T-cell (primary cell): ENCODE measurements at regions not wholly inside any gene's neighbourhood (a gene's known extent, or its start where the extent isn't known, plus 50 kb on each side); places are given as distances from the start of the nearest gene placed in this dataset.
"Not testable (repeated sequence)": the region's sequence is repeated elsewhere in the genome, so short reads cannot be mapped to it uniquely, and the experiment has no call there.

Experiments
- ATAC-seq, 4 experiments: fragments of 200-7000 bp in 3 of 4; fragments of 150-1000 bp in 1 of 4; cut with Tn5 transposase; replicated peaks in 1 of 4; 1 replicate in 3 of 4; 2 replicates in 1 of 4; pipeline ENCODE4 v1.10.0; 2021; ENCODE audit warnings: moderate library complexity in 3 of 4, mild to moderate bottlenecking in 2 of 4, moderate number of reproducible peaks in 1 of 4
- CTCF ChIA-PET, 2 donors: fragments of 300-600 bp; sonication (Branson Sonifier 250); formaldehyde crosslinking; loops; one replicate each; lab custom pipeline; 2022; ENCODE audit warnings: antibody characterized with exemption in 2 of 2; lab: Charles Lee
- POLR2A ChIA-PET, 2 donors: fragments of 300-600 bp; sonication (Branson Sonifier 250); formaldehyde crosslinking; loops; one replicate each; lab custom pipeline; 2022; ENCODE audit warnings: antibody characterized with exemption in 2 of 2; lab: Charles Lee
- DNase-seq, 35 experiments: peaks; one replicate each; pipeline versions ENCODE4 v3.0.0 to v3.0.0-alpha.2; 2013 to 2023
- H3K27ac ChIP-seq: one replicate; pipeline ENCODE4 v1.5.1; 2013; ENCODE audit warnings: low read length
- H3K27me3 ChIP-seq, 2 experiments: replicated peaks in 1 of 2; 1 replicate in 1 of 2; 2 replicates in 1 of 2; pipeline versions ENCODE4 v1.6.1 to v1.7.0; 2013; ENCODE audit warnings: low read length in 1 of 2, mixed read lengths in 1 of 2; ENCODE audit not compliant: control insufficient read depth in 2 of 2, insufficient read depth in 2 of 2; ENCODE audit errors: extremely low read depth in 1 of 2
- H3K36me3 ChIP-seq, 2 donors: 1 replicate in 1 of 2; 2 replicates in 1 of 2; pipeline versions ENCODE4 v1.6.1 to v1.7.0; 2013; ENCODE audit warnings: low read length in 1 of 2; ENCODE audit not compliant: control insufficient read depth in 2 of 2, insufficient read depth in 1 of 2; ENCODE audit errors: extremely low read depth in 1 of 2
- H3K4me1 ChIP-seq, 2 experiments: 1 replicate in 1 of 2; 2 replicates in 1 of 2; pipeline versions ENCODE4 v1.6.1 to v1.7.0; 2013; ENCODE audit warnings: low read length in 2 of 2, mixed read lengths in 1 of 2; ENCODE audit not compliant: insufficient read depth in 2 of 2, control insufficient read depth in 1 of 2; ENCODE audit errors: extremely low read depth in 1 of 2
- H3K4me3 ChIP-seq, 2 donors: 1 replicate in 1 of 2; 2 replicates in 1 of 2; pipeline versions ENCODE4 v1.5.1 to v1.7.0; 2013; ENCODE audit warnings: mild to moderate bottlenecking in 2 of 2, low read length in 1 of 2, moderate library complexity in 1 of 2; ENCODE audit not compliant: control insufficient read depth in 1 of 2; ENCODE audit errors: extremely low read depth in 1 of 2
- H3K9me3 ChIP-seq: 2 replicates; pipeline ENCODE4 v1.7.0; 2013
- H3K27ac Mint-ChIP-seq, 2 donors: one replicate each; pipeline ENCODE4 v1.8.0; 2020 to 2021; ENCODE audit warnings: mild to moderate bottlenecking in 2 of 2, mixed read lengths in 2 of 2
- H3K27me3 Mint-ChIP-seq, 2 donors: one replicate each; pipeline ENCODE4 v1.8.0; 2021 to 2022; ENCODE audit warnings: mixed read lengths in 2 of 2
- H3K36me3 Mint-ChIP-seq: one replicate; pipeline ENCODE4 v1.8.0; 2021; ENCODE audit warnings: mixed read lengths
- H3K4me1 Mint-ChIP-seq, 3 donors: one replicate each; pipeline ENCODE4 v1.8.0; 2020 to 2022; ENCODE audit warnings: mixed read lengths in 3 of 3, mild to moderate bottlenecking in 1 of 3
- H3K4me3 Mint-ChIP-seq, 3 donors: one replicate each; pipeline ENCODE4 v1.8.0; 2020 to 2022; ENCODE audit warnings: mild to moderate bottlenecking in 3 of 3, mixed read lengths in 3 of 3, moderate library complexity in 3 of 3
- H3K9me3 Mint-ChIP-seq, 3 donors: one replicate each; pipeline ENCODE4 v1.8.0; 2020 to 2022; ENCODE audit warnings: mixed read lengths in 3 of 3
- WGBS: methylation state at CpG from one replicate; pipeline ENCODE4 v1.1.5; 2013; ENCODE audit warnings: missing lambda C conversion rate; ENCODE audit not compliant: insufficient coverage; 5-methylcytosine and 5-hydroxymethylcytosine counted together

DNA sequence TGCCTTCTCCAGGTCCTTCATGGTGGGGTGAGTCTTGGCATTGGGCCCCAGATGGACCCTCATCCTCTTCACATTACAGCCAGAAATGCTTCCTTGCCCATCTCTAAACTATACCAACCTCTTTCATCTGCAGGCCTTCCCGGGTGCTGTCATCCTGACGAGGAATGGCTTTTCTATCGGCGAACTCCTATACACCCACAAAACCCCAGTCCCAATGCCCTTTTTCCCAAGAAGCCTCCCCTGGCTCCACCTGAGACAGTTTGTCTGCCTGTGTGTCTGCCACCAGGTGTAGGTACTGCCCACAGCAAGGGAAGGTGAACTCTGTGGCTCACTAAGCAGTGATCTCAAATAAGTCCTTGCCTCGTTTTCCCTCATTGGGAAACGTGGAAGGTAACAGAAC lies 55.3 kb downstream of the PTPRS start:
- 75% methylated on average over 6 of the region's 6 CpGs for WGBS
- H3K27ac ChIP-seq = no peak overlapping the region
- ATAC-seq = no peak
- Mint-ChIP-seq H3K4me1 (peaks cover 3 to 6% (median 3%) of the 10 kb centered on the region in 3 donors), H3K4me3 (no peak overlapping the region), H3K36me3 (no peaks in the 10 kb centered on the region), H3K9me3 (peaks cover 0 to 5% (median 0%) of the 10 kb centered on the region in 3 donors), H3K27ac (no peak overlapping the region), H3K27me3 (peaks cover 5 to 32% of the 10 kb centered on the region in 2 donors)
- no peaks in the 10 kb centered on the region for H3K4me1 ChIP-seq
- H3K4me3 ChIP-seq = no peak overlapping the region
- ChIA-PET POLR2A (no interaction called here), CTCF (no interaction called here)
- no peak for DNase-seq
- no peaks in the 10 kb centered on the region for H3K9me3 ChIP-seq
- peaks cover 0 to 3% of the 10 kb centered on the region in 2 donors for H3K36me3 ChIP-seq
- H3K27me3 ChIP-seq = peaks cover 0 to 57% of the 10 kb centered on the region in 2 experiments

DNA sequence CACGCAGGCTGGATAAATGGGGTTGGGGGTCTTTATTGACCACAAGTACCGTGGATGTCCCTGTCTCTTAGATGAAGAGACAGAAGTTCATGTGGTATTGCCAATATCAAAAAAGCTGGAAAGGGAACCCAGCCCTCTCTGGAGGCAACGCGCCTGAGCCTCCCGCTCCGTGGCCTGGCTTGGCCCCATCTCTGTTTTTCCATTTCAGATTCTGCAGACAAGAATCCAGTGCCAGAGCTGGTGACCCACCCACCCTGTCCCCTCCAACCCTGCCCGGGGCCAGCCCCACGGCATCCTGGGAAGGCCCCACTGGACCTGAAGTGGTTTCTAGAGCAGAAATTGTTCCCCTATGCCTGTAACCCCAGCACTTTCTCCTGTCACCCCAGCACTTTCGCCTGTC lies 57.7 kb downstream of the PTPRS start:
- H3K4me3 ChIP-seq = no peak overlapping the region
- Mint-ChIP-seq H3K9me3 (peaks cover 0 to 5% (median 0%) of the 10 kb centered on the region in 3 donors), H3K4me3 (no peak overlapping the region), H3K27ac (no peak overlapping the region), H3K36me3 (no peaks in the 10 kb centered on the region), H3K27me3 (peaks cover 2 to 19% of the 10 kb centered on the region in 2 donors), H3K4me1 (peaks cover 3% of the 10 kb centered on the region in 3 donors)
- H3K9me3 ChIP-seq = no peaks in the 10 kb centered on the region
- DNase-seq (no peak), ATAC-seq (no peak)
- POLR2A ChIA-PET = no interaction called here
- CTCF ChIA-PET = no interaction called here
- H3K36me3 ChIP-seq = no peaks in the 10 kb centered on the region
- H3K27me3 ChIP-seq = peaks cover 0 to 34% of the 10 kb centered on the region in 2 experiments
- H3K27ac ChIP-seq = no peak overlapping the region
- no peaks in the 10 kb centered on the region for H3K4me1 ChIP-seq
- 60% methylated on average over 1 of the region's 9 CpGs for WGBS

DNA sequence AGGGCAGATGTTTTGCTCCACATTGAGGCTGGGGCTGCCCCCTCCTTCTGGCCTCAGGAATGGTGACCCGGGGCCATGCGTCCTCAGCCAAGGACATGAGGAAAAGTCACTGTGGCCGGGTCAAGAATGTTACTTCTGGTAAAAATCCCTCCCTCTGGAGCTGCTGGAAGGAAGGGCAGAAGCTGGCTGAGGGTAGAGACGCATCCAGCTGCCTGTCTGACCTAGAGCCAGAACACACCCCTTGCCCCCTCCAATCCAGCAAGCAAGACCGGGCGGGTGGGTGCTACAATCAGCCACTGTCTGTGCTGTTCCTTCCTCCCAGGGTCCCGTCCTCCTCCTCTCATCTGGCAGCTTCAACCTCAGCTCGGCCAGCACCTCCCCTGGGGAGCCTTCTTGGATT lies 59.0 kb downstream of the PTPRS start:
- Histone ChIP-seq H3K27ac (no peak overlapping the region), H3K36me3 (no peaks in the 10 kb centered on the region), H3K4me1 (no peaks in the 10 kb centered on the region), H3K4me3 (no peak overlapping the region), H3K27me3 (peaks cover 0 to 22% of the 10 kb centered on the region in 2 experiments), H3K9me3 (no peaks in the 10 kb centered on the region)
- Mint-ChIP-seq H3K36me3 (no peaks in the 10 kb centered on the region), H3K27ac (no peak overlapping the region), H3K9me3 (peaks cover 0 to 5% (median 0%) of the 10 kb centered on the region in 3 donors), H3K4me3 (no peak overlapping the region), H3K4me1 (no peaks in the 10 kb centered on the region), H3K27me3 (peaks cover 0 to 12% of the 10 kb centered on the region in 2 donors)
- ATAC-seq (no peak), DNase-seq (no peak)
- ChIA-PET CTCF (no interaction called here), POLR2A (no interaction called here)
- 72% methylated on average over 4 of the region's 8 CpGs for WGBS

DNA sequence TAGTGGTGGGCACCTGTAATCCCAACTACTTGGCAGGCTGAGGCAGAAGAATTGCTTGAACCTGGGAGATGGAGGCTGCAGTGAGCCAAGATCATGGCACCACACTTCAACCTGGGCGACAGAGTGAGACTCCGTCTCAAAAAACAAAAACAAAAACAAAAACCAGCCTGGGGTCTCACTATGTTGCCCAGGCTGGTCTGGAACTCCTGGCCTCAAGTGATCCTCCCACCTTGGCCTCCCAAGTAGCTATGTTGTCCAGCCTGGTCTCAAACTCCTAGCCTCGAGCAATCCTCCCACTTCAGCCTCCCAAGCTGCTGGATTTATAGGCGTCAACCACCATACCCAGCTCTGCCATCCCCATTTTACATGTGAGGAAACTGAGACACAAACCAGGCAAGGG lies 64.9 kb downstream of the PTPRS start:
- H3K9me3 ChIP-seq, CTCF ChIA-PET, H3K27ac Mint-ChIP-seq, H3K4me3 Mint-ChIP-seq, ATAC-seq, H3K9me3 Mint-ChIP-seq, POLR2A ChIA-PET, H3K4me1 ChIP-seq, H3K36me3 Mint-ChIP-seq, H3K27me3 Mint-ChIP-seq, DNase-seq, H3K27ac ChIP-seq, H3K36me3 ChIP-seq, H3K4me1 Mint-ChIP-seq, H3K4me3 ChIP-seq: not testable (repeated sequence)
- 80% methylated on average over 4 of the region's 4 CpGs for WGBS
- peaks cover 0 to 13% of the 10 kb centered on the region in 2 experiments for H3K27me3 ChIP-seq

DNA sequence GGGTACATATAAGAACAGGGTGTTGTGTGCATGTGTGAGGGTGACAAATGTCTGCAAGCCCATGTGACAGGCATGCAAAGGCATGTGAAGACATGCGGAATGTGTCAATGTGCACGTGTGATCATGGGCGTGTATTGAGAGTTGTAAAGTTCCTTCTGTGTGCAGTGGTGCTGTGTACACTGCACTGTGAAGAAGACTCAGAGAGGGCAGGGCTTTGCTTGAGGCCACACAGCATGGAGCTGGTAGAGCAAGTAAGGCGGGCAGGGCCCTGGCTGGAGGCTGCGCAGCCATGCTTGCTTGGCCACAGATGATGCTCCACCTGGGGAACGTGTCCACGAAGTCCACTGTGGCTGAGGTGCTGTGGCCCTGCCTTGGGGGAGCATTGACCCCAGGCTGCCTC lies 66.8 kb downstream of the PTPRS start:
- Histone ChIP-seq H3K9me3 (no peaks in the 10 kb centered on the region), H3K4me1 (no peaks in the 10 kb centered on the region), H3K4me3 (no peak overlapping the region), H3K27ac (no peak overlapping the region), H3K36me3 (no peaks in the 10 kb centered on the region), H3K27me3 (peaks cover 0 to 14% of the 10 kb centered on the region in 2 experiments)
- Mint-ChIP-seq H3K27ac (no peak overlapping the region), H3K9me3 (no peaks in the 10 kb centered on the region), H3K36me3 (no peaks in the 10 kb centered on the region), H3K4me1 (no peaks in the 10 kb centered on the region), H3K27me3 (no peaks in the 10 kb centered on the region), H3K4me3 (no peak overlapping the region)
- CTCF ChIA-PET = no interaction called here
- DNase-seq (no peak), ATAC-seq (no peak)
- POLR2A ChIA-PET = no interaction called here
- 94% methylated on average over 7 of the region's 7 CpGs for WGBS

DNA sequence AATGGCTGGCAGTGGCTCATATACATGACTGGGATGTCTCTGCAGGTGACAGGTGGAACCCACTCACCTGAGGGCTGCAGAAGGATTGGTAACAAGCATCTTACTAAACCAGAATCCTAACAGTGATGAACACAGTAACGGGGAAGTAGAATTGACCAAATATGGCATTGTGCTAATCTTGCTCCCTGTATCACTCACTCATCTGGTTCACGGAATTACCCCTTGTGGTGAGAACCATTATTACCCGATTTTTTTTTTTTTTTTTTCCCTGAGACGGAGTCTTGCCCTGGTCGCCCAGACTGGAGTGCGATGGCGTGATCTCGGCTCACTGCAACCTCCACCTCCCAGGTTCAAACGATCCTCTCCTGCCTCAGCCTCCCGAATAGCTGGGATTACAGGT lies 69.5 kb downstream of the PTPRS start:
- H3K4me1 Mint-ChIP-seq = no peaks in the 10 kb centered on the region
- H3K4me3 Mint-ChIP-seq = no peak overlapping the region
- no peak overlapping the region for H3K4me3 ChIP-seq
- 40% methylated on average over 1 of the region's 10 CpGs for WGBS
- no peaks in the 10 kb centered on the region for H3K4me1 ChIP-seq
- H3K9me3 Mint-ChIP-seq = no peaks in the 10 kb centered on the region
- no peaks in the 10 kb centered on the region for H3K36me3 ChIP-seq
- H3K36me3 Mint-ChIP-seq = no peaks in the 10 kb centered on the region
- no peaks in the 10 kb centered on the region for H3K9me3 ChIP-seq
- peaks cover 0 to 14% of the 10 kb centered on the region in 2 experiments for H3K27me3 ChIP-seq
- no peak overlapping the region for H3K27ac Mint-ChIP-seq
- H3K27ac ChIP-seq = no peak overlapping the region
- ChIA-PET POLR2A (no interaction called here), CTCF (no interaction called here)
- H3K27me3 Mint-ChIP-seq = peaks cover 0 to 3% of the 10 kb centered on the region in 2 donors
- ATAC-seq (no peak), DNase-seq (no peak)

DNA sequence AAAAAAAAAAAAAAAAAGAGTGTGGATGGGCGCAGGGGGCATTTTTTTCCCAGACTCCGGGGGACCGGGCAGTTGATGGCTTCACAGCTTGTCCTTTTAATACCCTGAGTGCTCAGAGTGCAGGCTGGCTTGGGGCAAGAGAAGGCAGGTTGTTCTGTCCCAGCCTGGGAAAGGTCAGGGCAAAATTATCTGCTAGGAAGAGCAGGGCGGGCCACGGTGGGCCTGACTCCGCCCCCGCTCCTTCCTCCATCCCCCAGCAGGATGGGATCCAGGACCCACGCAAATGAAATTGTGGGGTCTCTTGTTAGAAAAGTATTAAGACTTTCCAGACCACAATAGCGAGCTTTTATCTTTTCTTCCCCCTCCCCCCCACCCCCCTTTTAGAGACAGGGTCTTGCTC lies 70.7 kb downstream of the PTPRS start:
- CTCF ChIA-PET = interaction anchor here in 1 of 2 donors (0.6 kb wide), 1 partner anchor 14 kb away, joined by 3 read pairs; no protein-coding TSS in a partner anchor

More for the DNA sequence above, 70.7 kb downstream of the PTPRS start:
- ATAC-seq (no peak), DNase-seq (no peak)
- no peak overlapping the region for H3K27ac ChIP-seq
- Mint-ChIP-seq H3K4me3 (no peak overlapping the region), H3K4me1 (no peaks in the 10 kb centered on the region), H3K27me3 (peaks cover 0 to 3% of the 10 kb centered on the region in 2 donors), H3K9me3 (no peaks in the 10 kb centered on the region), H3K27ac (no peak overlapping the region), H3K36me3 (no peaks in the 10 kb centered on the region)
- POLR2A ChIA-PET = no interaction called here
- H3K9me3 ChIP-seq = no peaks in the 10 kb centered on the region
- WGBS = 100% methylated on average over 3 of the region's 9 CpGs
- peaks cover 0 to 16% of the 10 kb centered on the region in 2 experiments for H3K27me3 ChIP-seq
- H3K36me3 ChIP-seq = no peaks in the 10 kb centered on the region
- no peaks in the 10 kb centered on the region for H3K4me1 ChIP-seq
- H3K4me3 ChIP-seq = no peak overlapping the region
